ENCODE measurements at regions not wholly inside any gene's neighbourhood (a gene's known extent, or its start where the extent isn't known, plus 50 kb on each side); places are given as distances from the start of the nearest gene placed in this dataset.
"Not testable (repeated sequence)": the region's sequence is repeated elsewhere in the genome, so short reads cannot be mapped to it uniquely, and the experiment has no call there.

DNA sequence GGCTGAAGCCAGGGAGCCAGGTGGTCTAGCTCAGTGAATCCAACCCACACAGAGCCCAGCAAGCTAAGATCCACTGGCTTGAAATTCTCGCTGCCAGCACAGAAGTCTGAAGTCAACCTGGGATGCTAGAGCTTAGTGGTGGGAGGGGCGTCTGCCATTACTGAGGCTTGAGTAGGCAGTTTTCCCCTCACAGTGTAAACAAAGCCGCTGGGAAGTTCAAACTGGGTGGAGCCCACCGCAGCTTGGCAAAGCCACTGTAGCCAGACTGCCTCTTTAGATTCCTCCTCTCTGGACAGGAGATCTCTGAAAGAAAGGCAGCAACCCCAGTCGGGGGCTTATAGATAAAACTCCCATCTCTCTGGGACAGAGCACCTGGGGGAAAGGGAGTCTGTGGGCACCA, 452.1 kb downstream of the NR4A2 start:
- TF ChIP-seq, protein P1, sequence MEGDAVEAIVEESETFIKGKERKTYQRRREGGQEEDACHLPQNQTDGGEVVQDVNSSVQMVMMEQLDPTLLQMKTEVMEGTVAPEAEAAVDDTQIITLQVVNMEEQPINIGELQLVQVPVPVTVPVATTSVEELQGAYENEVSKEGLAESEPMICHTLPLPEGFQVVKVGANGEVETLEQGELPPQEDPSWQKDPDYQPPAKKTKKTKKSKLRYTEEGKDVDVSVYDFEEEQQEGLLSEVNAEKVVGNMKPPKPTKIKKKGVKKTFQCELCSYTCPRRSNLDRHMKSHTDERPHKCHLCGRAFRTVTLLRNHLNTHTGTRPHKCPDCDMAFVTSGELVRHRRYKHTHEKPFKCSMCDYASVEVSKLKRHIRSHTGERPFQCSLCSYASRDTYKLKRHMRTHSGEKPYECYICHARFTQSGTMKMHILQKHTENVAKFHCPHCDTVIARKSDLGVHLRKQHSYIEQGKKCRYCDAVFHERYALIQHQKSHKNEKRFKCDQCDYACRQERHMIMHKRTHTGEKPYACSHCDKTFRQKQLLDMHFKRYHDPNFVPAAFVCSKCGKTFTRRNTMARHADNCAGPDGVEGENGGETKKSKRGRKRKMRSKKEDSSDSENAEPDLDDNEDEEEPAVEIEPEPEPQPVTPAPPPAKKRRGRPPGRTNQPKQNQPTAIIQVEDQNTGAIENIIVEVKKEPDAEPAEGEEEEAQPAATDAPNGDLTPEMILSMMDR (IDR thresholded peaks at IDR 0.05), result not testable (repeated sequence)
- TF ChIP-seq EZH2 (IDR thresholded peaks at IDR 0.05; ENCODE audit: borderline replicate concordance, insufficient read depth, low read depth, low read length, poor library complexity, severe bottlenecking), result not testable (repeated sequence)

All from B cell (primary cell).